HG03196 (cell line): ENCODE measurements at regions not wholly inside any gene's neighbourhood (a gene's known extent, or its start where the extent isn't known, plus 50 kb on each side); places are given as distances from the start of the nearest gene placed in this dataset.

Source experiments
- ATAC-seq: cut with Tn5 transposase; IDR thresholded peaks from one replicate; pipeline ENCODE4 v1.9.1; 2021; ENCODE audit not compliant: unreplicated experiment

DNA sequence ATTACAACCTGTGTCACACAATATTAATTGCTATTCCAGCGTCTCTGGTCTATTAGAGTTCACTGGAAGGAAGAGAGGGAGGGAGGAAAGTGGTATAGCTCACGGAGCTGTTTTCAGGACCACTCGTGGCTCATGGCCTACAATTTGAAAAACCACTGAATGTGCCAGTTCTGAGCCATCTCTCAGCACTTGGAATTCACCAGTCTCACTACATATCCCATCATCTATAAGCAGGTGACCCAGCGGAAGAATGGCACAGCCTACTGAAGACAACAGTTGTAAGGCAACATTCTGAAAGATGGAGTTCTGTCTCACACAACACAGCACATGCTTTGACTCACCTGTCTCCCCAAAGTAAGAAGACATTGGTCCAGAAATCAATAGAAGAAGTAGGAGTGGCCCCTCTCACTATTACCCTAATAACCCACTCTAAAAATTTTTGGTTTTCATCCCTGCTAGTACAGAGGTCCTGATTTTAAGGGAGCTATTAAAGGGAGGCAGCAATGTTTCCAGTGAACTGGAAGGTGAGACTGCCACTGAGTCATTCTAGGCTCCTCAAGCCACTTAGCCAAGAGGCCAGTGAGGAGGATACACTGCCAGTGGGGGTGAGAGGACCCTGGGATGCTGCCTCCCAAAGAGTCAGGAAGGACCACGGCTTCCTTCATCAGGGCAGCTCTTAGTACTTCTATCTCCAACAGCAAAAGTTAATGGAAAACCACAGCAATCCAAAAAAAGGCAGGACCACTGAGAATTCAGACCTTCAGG lies 50.0 kb upstream of the DOCK9 start:
- ATAC-seq = no peak

GRCh38 chr13:99028890-99029289 lies 51.0 kb upstream of the DOCK9 start:
- ATAC-seq = no peak

DNA sequence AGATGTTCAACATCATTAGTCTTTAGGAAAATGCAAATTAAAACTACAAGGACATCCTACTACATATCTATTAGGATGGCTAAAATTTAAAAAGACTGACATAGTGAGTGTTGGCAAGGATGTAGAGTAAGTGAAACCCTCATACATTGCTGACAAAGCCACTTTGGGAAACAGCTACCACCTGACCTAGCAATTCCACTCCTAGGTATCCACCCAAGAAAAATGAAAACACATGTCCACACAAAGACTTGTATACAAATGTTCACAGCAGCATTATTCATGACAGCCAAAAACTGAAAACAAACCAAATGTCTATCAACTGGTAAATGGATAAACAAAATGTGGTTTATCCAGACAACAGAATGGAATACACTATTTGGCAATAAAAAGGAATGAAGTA lies 51.7 kb upstream of the DOCK9 start:
- ATAC-seq = no peak

DNA sequence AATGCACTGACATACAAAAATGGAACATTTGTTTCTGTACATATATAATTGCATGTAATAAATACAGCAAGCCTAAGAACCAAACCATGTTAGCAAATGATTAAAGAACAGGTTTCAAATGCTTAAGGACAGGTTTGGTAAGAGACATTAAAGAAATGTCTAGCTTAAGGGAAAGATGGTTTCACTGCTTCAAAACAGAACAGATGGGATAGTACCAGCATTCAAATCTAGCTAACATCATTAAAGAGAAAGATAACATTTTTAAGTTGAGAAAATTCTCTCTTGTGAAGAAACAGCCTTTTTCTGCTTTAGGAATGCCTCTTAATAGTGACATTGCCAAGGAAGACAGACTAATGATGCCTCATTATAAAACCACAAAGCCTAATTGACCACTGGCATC lies 52.5 kb upstream of the DOCK9 start:
- ATAC-seq = no peak

GRCh38 chr13:99031832-99032231 lies 54.0 kb upstream of the DOCK9 start:
- no peak for ATAC-seq

GRCh38 chr13:99033814-99034213 lies 56.0 kb upstream of the DOCK9 start:
- no peak for ATAC-seq

- no peak for ATAC-seq
These were observed 56.6 kb upstream of the DOCK9 start for GRCh38 chr13:99034333-99035085.

- ATAC-seq = no peak
These were observed 57.9 kb upstream of the DOCK9 start for GRCh38 chr13:99035715-99036114.

- ATAC-seq = no peak
These were observed 59.9 kb upstream of the DOCK9 start for GRCh38 chr13:99037756-99038155.

GRCh38 chr13:99039718-99040280 lies 61.9 kb upstream of the DOCK9 start:
- ATAC-seq = no peak

DNA sequence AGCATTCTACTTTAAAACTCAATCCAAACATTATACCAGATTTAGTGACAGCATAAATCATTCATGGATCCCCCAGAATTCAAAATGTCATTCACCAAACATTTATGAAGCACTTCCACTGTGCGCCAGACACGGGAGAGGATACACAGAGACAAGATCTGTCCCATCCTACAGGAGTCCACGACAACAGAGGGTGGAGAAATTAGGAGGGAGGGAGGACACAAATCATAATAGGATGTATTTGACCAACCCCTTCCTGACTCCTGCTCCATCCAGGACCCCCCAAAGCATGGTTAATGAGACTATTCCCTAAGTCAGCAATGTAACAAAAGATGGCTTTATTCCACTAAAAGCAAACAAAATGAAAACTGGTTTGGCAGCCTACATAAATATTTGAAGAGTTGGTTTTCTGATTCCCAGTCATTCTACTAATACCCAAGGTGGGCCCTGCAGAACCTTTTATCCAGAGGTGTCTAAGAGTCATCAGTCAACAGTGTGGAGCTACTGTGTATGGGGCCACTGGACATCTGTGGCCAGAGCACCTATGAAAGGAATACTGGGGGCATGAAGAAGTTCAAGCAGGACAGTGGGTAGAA lies 62.8 kb upstream of the DOCK9 start:
- ATAC-seq = no peak

DNA sequence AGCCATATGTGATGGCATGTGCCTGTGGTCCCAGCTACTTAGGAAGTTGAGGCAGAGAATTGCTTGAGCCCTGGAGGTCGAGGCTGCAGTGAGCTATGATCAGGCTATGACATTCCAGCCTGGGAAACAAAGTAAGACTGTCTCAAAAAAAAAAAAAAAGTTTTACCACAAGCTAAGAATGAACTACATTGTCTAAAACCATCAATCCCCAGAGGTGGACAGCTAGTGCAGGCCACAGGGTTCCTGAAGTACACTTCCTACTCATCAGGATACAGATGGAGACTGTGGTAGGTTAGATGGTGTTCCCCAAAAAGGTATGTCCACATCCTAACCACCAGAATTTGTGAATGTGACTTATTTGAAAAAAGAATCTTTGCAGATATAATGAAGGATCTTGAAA lies 63.5 kb upstream of the DOCK9 start:
- ATAC-seq = no peak

DNA sequence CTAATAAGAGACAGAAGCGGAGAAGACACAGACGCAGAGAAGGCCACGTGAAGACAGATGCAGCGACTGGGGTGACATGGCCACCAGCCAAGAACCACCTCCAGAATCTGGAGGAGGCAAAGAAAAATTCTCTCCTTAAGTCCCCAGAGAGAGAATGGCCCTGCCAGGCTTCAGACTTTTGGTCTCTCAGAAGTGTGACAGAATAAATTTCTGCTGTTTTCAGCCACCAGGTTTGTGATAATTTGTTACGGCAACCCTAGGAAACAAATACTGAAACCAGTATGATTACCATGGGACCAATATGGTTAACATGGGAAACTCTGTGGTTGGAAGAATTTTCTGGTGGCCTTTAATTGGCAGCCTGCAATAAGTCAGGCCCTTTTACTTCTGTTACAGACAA lies 63.9 kb upstream of the DOCK9 start:
- ATAC-seq = peak; percentile 38

DNA sequence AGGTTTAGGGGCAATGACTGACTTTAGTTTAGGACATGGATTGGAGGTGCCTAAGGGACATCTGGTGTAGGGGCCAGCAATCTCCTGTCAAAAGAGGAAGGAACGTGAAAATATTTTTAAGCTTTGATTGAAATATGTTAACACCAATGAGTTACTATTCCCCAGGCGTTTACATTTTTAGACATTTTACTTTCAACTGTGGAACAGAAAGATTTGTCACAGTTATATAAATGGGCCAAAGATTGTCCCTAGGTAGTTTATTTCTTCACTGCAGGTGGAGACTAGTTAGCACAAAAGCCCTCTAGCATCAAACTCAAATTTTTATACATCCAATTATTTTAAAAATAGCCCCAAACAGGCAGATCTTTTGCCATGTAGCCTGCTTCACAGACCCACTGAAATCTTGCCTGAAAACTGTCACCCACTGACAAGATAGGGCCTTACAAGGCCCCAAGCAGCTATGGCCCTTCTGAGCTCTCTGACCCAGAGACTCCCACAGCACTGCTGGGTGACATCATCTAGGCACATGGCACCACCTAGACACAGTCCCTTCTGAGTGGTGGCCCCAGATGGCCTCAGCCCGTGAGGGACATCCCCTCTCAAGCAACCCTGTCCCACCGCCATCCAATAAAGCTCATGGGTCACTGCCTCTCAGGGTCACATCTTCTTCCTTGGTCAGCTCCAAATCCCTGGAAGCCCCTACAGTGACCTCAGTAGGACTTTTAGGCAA lies 64.8 kb upstream of the DOCK9 start:
- no peak for ATAC-seq

DNA sequence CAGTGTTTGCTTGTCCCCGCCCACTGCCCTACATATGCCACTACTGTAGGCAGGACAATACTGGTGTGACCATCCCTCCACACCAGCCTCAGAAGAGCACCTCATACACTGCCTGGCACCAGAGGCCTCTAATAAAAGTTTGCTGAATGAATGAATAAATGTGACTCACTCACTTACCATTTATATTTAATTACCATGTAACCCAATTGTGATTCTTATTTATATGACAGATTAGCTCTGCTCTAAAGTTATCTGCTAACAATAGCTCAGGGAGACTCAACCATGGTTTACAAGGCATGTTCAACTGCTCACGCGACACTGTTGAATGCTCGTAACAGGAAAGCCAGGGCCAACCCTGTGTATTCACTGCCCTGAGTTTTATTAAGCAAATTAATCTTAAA lies 66.0 kb upstream of the DOCK9 start:
- ATAC-seq = no peak

- ATAC-seq = no peak
These were observed 66.9 kb upstream of the DOCK9 start for GRCh38 chr13:99044764-99045163.

GRCh38 chr13:99045396-99045795 lies 67.5 kb upstream of the DOCK9 start:
- no peak for ATAC-seq

GRCh38 chr13:99046851-99047250 lies 69.0 kb upstream of the DOCK9 start:
- no peak for ATAC-seq

- no peak for ATAC-seq
These were observed 73.2 kb upstream of the DOCK9 start for GRCh38 chr13:99050983-99051488.

- no peak for ATAC-seq
These were observed 74.0 kb upstream of the DOCK9 start for GRCh38 chr13:99051768-99052455.
